Left lung (tissue), 4 donors: ENCODE measurements at regions not wholly inside any gene's neighbourhood (a gene's known extent, or its start where the extent isn't known, plus 50 kb on each side); places are given as distances from the start of the nearest gene placed in this dataset.

Experiments used
- ATAC-seq: fragments of 200-7000 bp; cut with Tn5 transposase; one replicate; pipeline ENCODE4 v1.9.1; 2020; ENCODE audit warnings: moderate library complexity
- DNase-seq, 4 donors: peaks; one replicate each; pipeline ENCODE4 v3.0.0-alpha.2; 2013 to 2020
- H3K27ac ChIP-seq, 2 donors: fragments of 200-600 bp; sonication (generic) in 1 of 2; one replicate each; pipeline versions ENCODE4 v1.5.0 to v1.8.0; 2020 to 2021
- H3K27me3 ChIP-seq, 2 donors: fragments of 200-600 bp; sonication (generic) in 1 of 2; one replicate each; pipeline versions ENCODE4 v1.5.0 to v1.8.0; 2020 to 2021
- H3K36me3 ChIP-seq, 2 donors: fragments of 200-600 bp; sonication (generic) in 1 of 2; one replicate each; pipeline versions ENCODE4 v1.5.0 to v1.8.0; 2020 to 2021
- H3K4me1 ChIP-seq, 2 donors: fragments of 200-600 bp; one replicate each; pipeline ENCODE4 v1.8.0; 2021
- H3K4me3 ChIP-seq, 2 donors: fragments of 200-600 bp; sonication (generic) in 1 of 2; one replicate each; pipeline versions ENCODE4 v1.5.0 to v1.8.0; 2020 to 2021; ENCODE audit warnings: mild to moderate bottlenecking in 1 of 2
- H3K9me3 ChIP-seq, 2 donors: fragments of 200-600 bp; sonication (generic) in 1 of 2; one replicate each; pipeline versions ENCODE4 v1.5.0 to v1.8.0; 2020 to 2021
- CTCF ChIP-seq, 2 donors: fragments of 200-600 bp; sonication (generic) in 1 of 2; IDR thresholded peaks; one replicate each; pipeline versions ENCODE4 v1.5.0 to v1.8.0; 2021; ENCODE audit warnings: antibody characterized with exemption in 2 of 2
- intact Hi-C, 2 donors: fragments of 100-400 bp; cut with DNase I; formaldehyde crosslinking; loops; one replicate each; pipeline versions ENCODE4 v1.11.2 to v1.14.2; 2022
- donor health status: DM: no; HTN: yes; CAD: no.
- donor health status: DM: no; HTN: no; CAD: no.

- no peak for TF ChIP-seq CTCF (IDR thresholded peaks at IDR 0.05)
- Histone ChIP-seq H3K9me3 (no peaks in the 10 kb centered on the region), H3K27me3 (no peaks in the 10 kb centered on the region), H3K4me1 (no peaks in the 10 kb centered on the region), H3K27ac (no peak overlapping the region), H3K4me3 (no peak overlapping the region), H3K36me3 (no peaks in the 10 kb centered on the region)
- DNase-seq (no peak), ATAC-seq (no peak)
- intact Hi-C loops, result no loop called here
These were observed 78.8 kb upstream of the STK32A start for GRCh38 chr5:147156012-147156411.

- no peak overlapping the region for H3K27ac ChIP-seq
- no peak for TF ChIP-seq CTCF (IDR thresholded peaks at IDR 0.05)
These were observed 73.7 kb upstream of the STK32A start for GRCh38 chr5:147160902-147161700.

GRCh38 chr5:147162740-147163139 is 72.1 kb upstream of the STK32A start:
- H3K4me3 ChIP-seq, result no peak overlapping the region
- no peak overlapping the region for H3K27ac ChIP-seq
- intact Hi-C loops, result no loop called here
- H3K27me3 ChIP-seq, result no peaks in the 10 kb centered on the region
- H3K36me3 ChIP-seq, result no peaks in the 10 kb centered on the region
- no peak for TF ChIP-seq CTCF (IDR thresholded peaks at IDR 0.05)
- DNase-seq (no peak), ATAC-seq (no peak)
- no peaks in the 10 kb centered on the region for H3K9me3 ChIP-seq
- no peaks in the 10 kb centered on the region for H3K4me1 ChIP-seq

More at GRCh38 chr5:147160902-147161700, 73.7 kb upstream of the STK32A start:
- Histone ChIP-seq H3K9me3 (no peaks in the 10 kb centered on the region), H3K4me1 (no peaks in the 10 kb centered on the region), H3K36me3 (no peaks in the 10 kb centered on the region), H3K4me3 (no peak overlapping the region), H3K27me3 (no peaks in the 10 kb centered on the region)
- intact Hi-C loops, result no loop called here
- DNase-seq (no peak), ATAC-seq (no peak)

- no peak for ATAC-seq
- H3K4me1 ChIP-seq, result no peaks in the 10 kb centered on the region
- no peak for TF ChIP-seq CTCF (IDR thresholded peaks at IDR 0.05)
- intact Hi-C loops, result no loop called here
- no peak for DNase-seq
- no peak overlapping the region for H3K27ac ChIP-seq
- no peaks in the 10 kb centered on the region for H3K27me3 ChIP-seq
- H3K4me3 ChIP-seq, result no peak overlapping the region
- no peaks in the 10 kb centered on the region for H3K9me3 ChIP-seq
- no peaks in the 10 kb centered on the region for H3K36me3 ChIP-seq
These were observed 67.3 kb upstream of the STK32A start for GRCh38 chr5:147167529-147167928.

GRCh38 chr5:147168578-147169327 is 66.1 kb upstream of the STK32A start:
- Histone ChIP-seq H3K4me3 (no peak overlapping the region), H3K27ac (no peak overlapping the region), H3K36me3 (no peaks in the 10 kb centered on the region), H3K27me3 (no peaks in the 10 kb centered on the region), H3K9me3 (no peaks in the 10 kb centered on the region), H3K4me1 (no peaks in the 10 kb centered on the region)
- intact Hi-C loops, result no loop called here
- ATAC-seq, result peak; percentile 24
- TF ChIP-seq CTCF (IDR thresholded peaks at IDR 0.05), result no peak
- no peak for DNase-seq
